GM12891 (cell line): ENCODE measurements at regions not wholly inside any gene's neighbourhood (a gene's known extent, or its start where the extent isn't known, plus 50 kb on each side); places are given as distances from the start of the nearest gene placed in this dataset.

Experiments
- DNase-seq: peaks from one replicate; pipeline ENCODE4 v3.0.0; 2011; ENCODE audit warnings: low spot score; ENCODE audit not compliant: insufficient read length
- FAIRE-seq: peaks from 2 replicates; lab custom pipeline; 2011; peaks lifted over from hg19 to GRCh38; lab: Jason Lieb, UNC
- PAX5 ChIP-seq: IDR thresholded peaks from 2 replicates; pipeline ENCODE4 v1.6.1; 2011; ENCODE audit warnings: low read length, moderate library complexity, mild to moderate bottlenecking; ENCODE audit not compliant: insufficient read depth, severe bottlenecking
- POLR2A ChIP-seq: IDR thresholded peaks from 2 replicates; pipeline ENCODE4 v1.6.1; 2011; ENCODE audit warnings: low read depth, low read length, control low read depth
- POLR2AphosphoS5 ChIP-seq: IDR thresholded peaks from 2 replicates; pipeline ENCODE4 v1.6.1; 2011; ENCODE audit warnings: low read depth, low read length, control low read depth
- POU2F2 ChIP-seq: IDR thresholded peaks from 2 replicates; pipeline ENCODE4 v1.6.1; 2011; ENCODE audit warnings: low read depth, mild to moderate bottlenecking, control low read depth, low read length, moderate library complexity
- SPI1 ChIP-seq: IDR thresholded peaks from 2 replicates; pipeline ENCODE4 v1.6.1; 2011; ENCODE audit warnings: low read depth, low read length, control low read depth
- TAF1 ChIP-seq: IDR thresholded peaks from 2 replicates; pipeline ENCODE4 v1.6.1; 2011; ENCODE audit warnings: low read depth, low read length, control low read depth

- FAIRE-seq (no peak), DNase-seq (no peak)
- TF ChIP-seq POLR2A (no peak), POLR2AphosphoS5 (no peak), SPI1 (no peak), TAF1 (no peak), POU2F2 (no peak), PAX5 (no peak)
Observed at GRCh38 chr5:99702565-99702964, 773.8 kb upstream of the CHD1 start.

GRCh38 chr5:99694884-99695283 lies 766.1 kb upstream of the CHD1 start:
- TF ChIP-seq PAX5: no peak
- TF ChIP-seq POLR2AphosphoS5: no peak
- TF ChIP-seq TAF1: no peak
- TF ChIP-seq POU2F2: no peak
- TF ChIP-seq POLR2A: no peak
- no peak for TF ChIP-seq SPI1
- FAIRE-seq: no peak

GRCh38 chr5:99686538-99686937 lies 757.7 kb upstream of the CHD1 start:
- DNase-seq: no peak
- no peak for TF ChIP-seq TAF1
- TF ChIP-seq POLR2AphosphoS5: no peak
- TF ChIP-seq POLR2A: no peak
- TF ChIP-seq SPI1: no peak
- TF ChIP-seq PAX5: no peak
- no peak for TF ChIP-seq POU2F2
- no peak for FAIRE-seq

More at GRCh38 chr5:99694884-99695283, 766.1 kb upstream of the CHD1 start:
- no peak for DNase-seq

GRCh38 chr5:99675974-99676373 lies 747.2 kb upstream of the CHD1 start:
- no peak for FAIRE-seq
- DNase-seq: no peak
- TF ChIP-seq POLR2A (no peak), TAF1 (no peak), POLR2AphosphoS5 (no peak), PAX5 (no peak), POU2F2 (no peak), SPI1 (no peak)

GRCh38 chr5:99674101-99674500 lies 745.3 kb upstream of the CHD1 start:
- no peak for FAIRE-seq
- no peak for DNase-seq
- TF ChIP-seq POU2F2 (no peak), POLR2AphosphoS5 (no peak), TAF1 (no peak), PAX5 (no peak), SPI1 (no peak), POLR2A (no peak)

GRCh38 chr5:99664972-99665371 lies 736.2 kb upstream of the CHD1 start:
- DNase-seq (no peak), FAIRE-seq (no peak)
- TF ChIP-seq POLR2A (no peak), PAX5 (no peak), SPI1 (no peak), POLR2AphosphoS5 (no peak), POU2F2 (no peak), TAF1 (no peak)

- FAIRE-seq: no peak
- no peak for TF ChIP-seq POLR2A
- TF ChIP-seq SPI1: no peak
- no peak for TF ChIP-seq PAX5
- no peak for TF ChIP-seq POU2F2
- TF ChIP-seq POLR2AphosphoS5: no peak
- TF ChIP-seq TAF1: no peak
- no peak for DNase-seq
Observed at GRCh38 chr5:99651298-99651697, 722.5 kb upstream of the CHD1 start.

GRCh38 chr5:99646011-99646647 lies 717.3 kb upstream of the CHD1 start:
- TF ChIP-seq POU2F2: no peak
- no peak for TF ChIP-seq POLR2AphosphoS5
- TF ChIP-seq POLR2A: no peak
- no peak for TF ChIP-seq TAF1
- no peak for TF ChIP-seq PAX5
- no peak for TF ChIP-seq SPI1
- DNase-seq (no peak), FAIRE-seq (no peak)

GRCh38 chr5:99644822-99645221 lies 716.0 kb upstream of the CHD1 start:
- no peak for DNase-seq
- TF ChIP-seq POLR2A: no peak
- no peak for TF ChIP-seq TAF1
- TF ChIP-seq PAX5: no peak
- TF ChIP-seq POU2F2: no peak
- no peak for TF ChIP-seq SPI1
- TF ChIP-seq POLR2AphosphoS5: no peak
- FAIRE-seq: no peak

- FAIRE-seq: no peak
- no peak for TF ChIP-seq POLR2A
- TF ChIP-seq POU2F2: no peak
- no peak for TF ChIP-seq PAX5
- TF ChIP-seq SPI1: no peak
- TF ChIP-seq TAF1: no peak
- TF ChIP-seq POLR2AphosphoS5: no peak
- DNase-seq: no peak
Observed at GRCh38 chr5:99640646-99641045, 711.8 kb upstream of the CHD1 start.
